RCC 7860 (cell line): ENCODE measurements at regions not wholly inside any gene's neighbourhood (a gene's known extent, or its start where the extent isn't known, plus 50 kb on each side); places are given as distances from the start of the nearest gene placed in this dataset.
"Not testable (repeated sequence)": the region's sequence is repeated elsewhere in the genome, so short reads cannot be mapped to it uniquely, and the experiment has no call there.

Source experiments
- DNase-seq: peaks from one replicate; pipeline ENCODE4 v3.0.0-alpha.2; 2015; ENCODE audit warnings: low spot score
- FAIRE-seq: peaks from 2 replicates; lab custom pipeline; 2012; peaks lifted over from hg19 to GRCh38; lab: Jason Lieb, UNC

GRCh38 chr5:7268722-7269121 is 127.2 kb upstream of the ADCY2 start:
- FAIRE-seq, DNase-seq: not testable (repeated sequence)

DNA sequence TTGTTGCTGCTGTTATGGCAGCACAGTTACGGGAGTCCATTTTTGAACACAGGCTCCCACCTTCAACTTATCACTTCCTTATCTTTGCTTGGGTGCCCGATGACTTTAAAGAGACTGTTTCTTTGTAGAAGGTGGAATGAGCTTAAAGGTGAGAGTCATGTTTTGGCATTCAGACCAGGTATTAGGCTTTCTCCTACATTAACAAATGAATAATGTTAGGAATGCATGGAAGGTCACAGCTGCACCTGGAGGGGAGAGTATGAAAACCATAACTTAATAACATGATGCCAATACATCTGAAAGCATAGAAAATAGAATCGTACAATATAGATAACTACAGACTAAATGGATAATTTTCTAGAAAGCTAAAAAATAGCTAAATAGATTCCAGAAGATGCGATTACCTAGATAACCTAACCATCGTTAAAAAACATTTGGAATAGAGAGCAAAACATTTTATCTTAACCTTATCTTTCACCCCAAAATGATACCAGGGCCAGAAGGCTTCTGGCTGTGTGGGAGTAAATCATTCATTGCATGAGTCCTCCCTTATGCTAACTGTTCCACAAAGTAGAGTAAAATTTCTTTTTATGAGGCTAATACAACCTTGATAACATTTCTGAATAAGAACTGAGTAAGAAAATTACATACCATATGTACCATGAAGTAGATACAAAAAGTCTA is 126.2 kb upstream of the ADCY2 start:
- FAIRE-seq (no peak), DNase-seq (no peak)

- no peak for FAIRE-seq
- DNase-seq = no peak
These were observed 124.4 kb upstream of the ADCY2 start for GRCh38 chr5:7271435-7272084.

DNA sequence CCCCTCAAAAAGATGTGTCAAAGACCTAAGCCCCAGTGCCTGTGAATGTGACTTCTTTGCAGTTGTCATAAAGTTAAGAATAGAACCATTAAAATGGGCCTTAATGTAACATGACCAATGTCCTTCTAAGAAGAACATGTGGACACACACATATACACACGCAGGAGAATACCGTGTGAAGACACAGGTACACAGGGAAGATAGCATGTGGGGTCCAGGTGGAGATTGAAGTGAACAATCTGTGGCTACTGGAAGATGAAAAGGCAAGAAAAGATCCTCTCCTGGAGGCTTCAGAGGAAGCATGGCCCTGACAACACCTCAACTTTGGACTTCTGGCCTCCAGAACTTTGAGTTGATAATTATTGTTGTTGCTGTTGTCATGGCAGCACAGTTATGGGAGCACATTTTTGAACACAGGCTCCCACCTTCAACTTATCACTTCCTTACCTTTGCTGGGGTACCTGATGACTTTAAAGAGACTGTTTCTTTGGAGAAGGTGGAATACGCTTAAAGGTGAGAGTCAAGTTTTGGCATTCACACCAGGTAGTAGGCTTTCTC is 123.5 kb upstream of the ADCY2 start:
- FAIRE-seq = no peak

GRCh38 chr5:7274203-7274602 is 121.7 kb upstream of the ADCY2 start:
- FAIRE-seq (no peak), DNase-seq (no peak)

More for the DNA sequence above, 123.5 kb upstream of the ADCY2 start:
- no peak for DNase-seq

- not testable (repeated sequence) for FAIRE-seq, DNase-seq
These were observed 106.3 kb upstream of the ADCY2 start for GRCh38 chr5:7289634-7290033.

DNA sequence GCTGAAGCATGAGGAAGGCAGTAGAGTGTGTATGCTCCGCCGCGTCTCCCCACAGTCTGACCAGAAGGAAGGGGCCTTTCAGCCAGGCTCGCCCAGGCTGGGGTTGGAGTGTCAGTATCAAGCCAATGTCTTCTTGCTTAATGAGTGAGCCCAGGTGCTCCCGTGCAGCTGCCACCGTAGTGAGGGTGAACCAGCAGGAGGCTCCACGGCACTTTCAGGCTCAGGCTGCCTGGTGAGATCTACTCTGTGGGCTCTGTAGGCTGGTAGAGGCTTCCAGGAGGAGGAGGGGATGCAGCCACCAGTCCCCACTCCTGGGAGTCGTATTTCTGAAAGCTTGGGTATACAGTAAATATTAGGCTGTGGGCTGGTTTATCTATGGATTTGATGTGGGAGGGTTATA is 98.1 kb upstream of the ADCY2 start:
- not testable (repeated sequence) for FAIRE-seq, DNase-seq

GRCh38 chr5:7299731-7300130 is 96.2 kb upstream of the ADCY2 start:
- not testable (repeated sequence) for DNase-seq, FAIRE-seq

DNA sequence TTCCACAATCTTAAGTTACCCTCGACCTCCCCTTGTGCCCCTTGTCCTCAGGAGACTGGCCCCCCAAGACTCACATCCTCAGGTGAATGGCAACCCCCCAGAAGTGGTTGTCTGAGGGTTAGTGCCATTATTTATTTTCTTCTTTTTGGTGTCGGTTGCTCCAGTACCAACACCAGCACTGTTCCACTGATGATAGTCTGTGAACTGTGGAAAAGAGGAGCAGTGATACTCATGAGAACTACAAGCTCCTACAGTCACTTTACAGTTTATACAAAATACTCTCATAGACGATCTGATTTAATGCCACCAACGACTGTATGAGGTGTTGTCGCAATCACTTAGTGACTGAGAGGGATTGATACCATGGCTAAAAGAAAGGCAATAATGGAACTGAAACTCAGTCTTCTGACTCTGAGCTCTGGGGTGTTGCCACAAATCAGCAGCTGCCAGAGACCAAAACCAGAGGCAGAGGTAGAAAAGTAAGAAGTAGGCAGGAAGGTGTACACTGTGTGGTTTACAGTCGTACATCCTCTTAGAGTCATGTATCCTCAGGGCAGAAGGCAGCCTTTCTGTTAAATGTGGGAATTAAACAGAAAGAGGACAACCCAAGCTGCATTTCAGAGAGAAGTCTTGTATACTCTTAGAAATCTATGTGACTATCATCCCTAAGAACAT is 90.8 kb upstream of the ADCY2 start:
- FAIRE-seq, DNase-seq: not testable (repeated sequence)

DNA sequence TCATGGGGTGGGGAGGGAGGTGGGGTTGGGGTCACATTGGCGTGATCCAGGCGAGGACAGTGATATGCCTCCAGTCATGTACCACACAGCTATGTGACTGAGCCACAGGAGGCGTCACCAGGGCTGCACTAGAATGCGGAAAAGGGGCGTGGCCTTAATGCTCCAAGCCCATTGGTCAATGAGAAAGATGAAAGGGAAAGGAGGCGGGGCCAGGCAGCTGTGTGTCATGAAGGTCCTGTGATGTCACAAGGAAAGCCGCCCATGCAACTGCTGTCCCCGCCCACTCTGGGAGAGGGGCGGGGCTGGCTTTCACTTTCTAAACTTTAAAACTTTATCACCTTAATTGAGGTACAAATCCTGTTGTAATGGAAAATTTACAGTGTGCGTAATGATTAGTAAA is 89.4 kb upstream of the ADCY2 start:
- FAIRE-seq, DNase-seq: not testable (repeated sequence)

GRCh38 chr5:7307709-7308108 is 88.2 kb upstream of the ADCY2 start:
- not testable (repeated sequence) for FAIRE-seq, DNase-seq

GRCh38 chr5:7309715-7310114 is 86.2 kb upstream of the ADCY2 start:
- DNase-seq, FAIRE-seq: not testable (repeated sequence)

GRCh38 chr5:7310656-7311055 is 85.3 kb upstream of the ADCY2 start:
- not testable (repeated sequence) for DNase-seq, FAIRE-seq

DNA sequence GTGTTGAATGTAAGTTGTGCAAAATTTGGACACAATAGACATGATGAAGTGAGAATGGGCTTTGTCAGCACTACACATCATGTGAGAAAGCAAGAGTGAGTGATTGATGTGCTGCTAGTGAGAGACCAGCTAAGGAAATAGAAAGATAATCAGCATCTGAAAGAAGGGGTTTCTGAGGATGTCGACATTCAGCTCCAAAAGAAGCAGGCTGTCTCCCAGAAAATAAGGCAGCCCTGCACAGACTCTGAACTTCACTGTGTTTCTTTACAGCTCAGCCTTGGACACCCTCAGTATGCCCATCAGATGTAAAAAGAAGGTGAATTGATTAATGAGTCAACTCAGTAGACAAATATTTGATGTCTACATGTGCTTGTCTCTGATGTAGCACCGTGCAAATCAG is 80.8 kb upstream of the ADCY2 start:
- no peak for DNase-seq
- FAIRE-seq = no peak

DNA sequence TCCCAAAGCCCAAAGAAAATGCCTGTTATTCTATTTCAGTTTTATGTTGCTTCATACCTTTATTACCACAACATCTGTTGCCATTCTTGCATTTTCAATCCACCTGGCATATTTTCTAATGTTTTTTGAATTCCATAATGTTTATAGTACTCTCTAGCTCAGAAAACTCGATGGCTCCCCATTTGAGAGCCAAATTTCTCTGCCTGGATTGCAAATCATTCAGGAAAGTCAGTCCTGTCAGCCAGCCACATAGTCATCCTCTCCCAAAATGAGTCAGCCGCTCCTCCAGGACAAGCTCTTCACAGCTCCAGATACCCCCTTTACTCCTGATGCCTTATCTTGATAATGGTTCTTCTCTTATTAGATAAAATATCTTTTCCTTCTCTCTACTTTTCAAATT is 78.2 kb upstream of the ADCY2 start:
- no peak for DNase-seq
- FAIRE-seq = no peak

DNA sequence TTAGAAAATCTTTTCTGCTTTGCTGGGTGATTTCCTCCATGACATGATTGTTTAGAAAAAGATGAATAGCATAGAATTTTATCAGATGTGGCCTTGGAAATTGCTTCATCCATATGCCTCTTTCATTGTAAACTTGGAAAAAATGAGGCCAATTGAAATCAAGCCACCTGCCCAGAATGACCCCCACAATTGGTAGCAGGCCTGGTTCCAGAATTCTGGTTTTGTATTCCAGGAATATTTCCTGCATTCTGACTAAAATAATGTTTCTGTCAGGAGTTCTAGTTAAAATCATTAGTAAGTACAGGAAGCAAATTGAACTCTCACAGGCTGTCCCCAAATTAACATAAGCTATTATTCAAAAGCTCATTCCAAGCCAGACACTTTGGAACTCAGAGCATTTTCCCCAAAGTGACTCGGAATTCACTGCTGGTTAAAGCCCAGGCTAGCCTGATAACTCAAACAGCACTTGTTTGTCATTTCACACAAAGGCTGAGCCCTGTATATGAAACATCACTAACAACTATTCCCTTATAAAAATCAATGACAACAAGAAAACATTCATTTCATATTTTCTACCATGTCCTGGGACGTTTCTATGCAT is 75.1 kb upstream of the ADCY2 start:
- no peak for FAIRE-seq
- DNase-seq = no peak

DNA sequence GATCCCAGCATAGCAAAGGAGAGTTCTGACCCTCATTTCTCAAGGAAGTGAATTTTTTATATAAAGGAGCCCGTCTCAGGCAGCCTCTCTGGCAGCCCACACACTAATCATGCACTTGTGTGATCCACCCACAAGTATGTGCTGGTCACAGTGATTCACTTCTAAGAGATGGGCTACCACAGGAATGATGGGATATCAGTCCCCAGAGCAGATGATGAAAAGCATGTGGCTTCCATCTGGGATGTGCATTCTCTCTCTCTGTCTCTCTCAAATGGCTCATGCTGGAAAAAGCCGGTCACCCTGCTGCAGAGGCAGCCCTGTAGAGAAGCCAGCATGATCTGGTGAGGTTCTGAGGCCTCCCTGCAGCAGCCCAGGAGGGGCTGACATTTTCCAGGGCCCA is 74.2 kb upstream of the ADCY2 start:
- DNase-seq (peak; percentile 49), FAIRE-seq (no peak)

GRCh38 chr5:7324919-7325318 is 71.0 kb upstream of the ADCY2 start:
- DNase-seq (no peak), FAIRE-seq (no peak)

DNA sequence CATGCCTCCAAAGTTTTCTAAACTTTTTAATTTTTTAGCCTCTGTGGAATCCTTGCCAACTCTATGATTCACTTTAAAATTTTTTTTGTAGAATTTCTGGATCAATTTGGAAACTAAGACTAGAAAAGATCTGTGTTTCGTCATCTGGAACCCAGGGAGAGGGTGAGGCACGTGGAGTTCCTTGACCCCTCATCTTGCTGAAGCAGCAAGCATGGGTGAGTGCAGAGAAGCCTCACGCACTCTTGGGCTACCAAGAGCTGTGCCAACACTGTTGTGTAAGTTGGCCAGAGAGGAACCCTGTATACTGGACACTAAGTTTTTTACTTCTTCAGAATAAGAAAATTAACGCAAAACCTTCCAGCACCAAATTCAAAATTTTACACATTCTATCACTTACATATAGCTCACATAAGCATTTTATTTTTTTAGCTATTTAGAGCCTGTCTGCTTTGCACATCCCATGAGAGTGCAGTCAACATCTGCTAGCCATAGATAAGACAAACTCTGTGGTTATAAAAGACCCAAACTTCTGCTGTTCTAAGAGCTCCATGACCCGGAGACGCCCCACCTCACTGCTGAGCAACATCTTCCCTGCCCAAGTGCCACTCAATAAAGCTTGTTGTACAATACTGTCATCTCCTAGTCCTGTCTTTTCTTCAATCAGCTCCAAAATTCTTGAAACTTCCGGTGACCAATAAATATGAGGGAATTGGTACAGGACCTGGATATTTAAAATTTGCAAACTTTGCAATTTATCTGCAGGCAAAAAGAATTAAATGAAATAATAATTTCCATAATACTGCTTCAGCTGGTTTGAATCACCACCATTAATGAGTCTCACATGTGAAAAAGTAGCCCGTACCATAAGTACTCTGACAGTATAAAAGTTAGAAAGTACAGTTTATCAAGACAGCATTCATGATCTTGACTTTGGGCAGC is 69.7 kb upstream of the ADCY2 start:
- FAIRE-seq (no peak), DNase-seq (no peak)

GRCh38 chr5:7329141-7329540 is 66.8 kb upstream of the ADCY2 start:
- no peak for DNase-seq

More at GRCh38 chr5:7329141-7329540, 66.8 kb upstream of the ADCY2 start:
- FAIRE-seq = no peak
